A549 (cell line): ENCODE measurements at regions not wholly inside any gene's neighbourhood (a gene's known extent, or its start where the extent isn't known, plus 50 kb on each side); places are given as distances from the start of the nearest gene placed in this dataset.

ENCODE experiments used
- HDAC2 ChIP-seq: fragments of 200-600 bp; sonication (generic); IDR thresholded peaks from 2 replicates; pipeline ENCODE4 v1.6.1; 2016
- JUN ChIP-seq, 2 experiments: fragments of >200 bp; sonication (Bioruptor Twin); formaldehyde crosslinking; IDR thresholded peaks; 2 replicates in 1 of 2; 3 replicates in 1 of 2; pipeline ENCODE4 v1.6.1; 2016 to 2017
- RFX5 ChIP-seq: fragments of 450-650 bp; IDR thresholded peaks from 2 replicates; pipeline ENCODE4 v1.7.1; 2014; ENCODE audit warnings: antibody characterized with exemption, mild to moderate bottlenecking, moderate library complexity
- TF ChIP-seq, protein P1 (sequence below): IDR thresholded peaks from 2 replicates; pipeline ENCODE4 v1.6.1; 2012

DNA sequence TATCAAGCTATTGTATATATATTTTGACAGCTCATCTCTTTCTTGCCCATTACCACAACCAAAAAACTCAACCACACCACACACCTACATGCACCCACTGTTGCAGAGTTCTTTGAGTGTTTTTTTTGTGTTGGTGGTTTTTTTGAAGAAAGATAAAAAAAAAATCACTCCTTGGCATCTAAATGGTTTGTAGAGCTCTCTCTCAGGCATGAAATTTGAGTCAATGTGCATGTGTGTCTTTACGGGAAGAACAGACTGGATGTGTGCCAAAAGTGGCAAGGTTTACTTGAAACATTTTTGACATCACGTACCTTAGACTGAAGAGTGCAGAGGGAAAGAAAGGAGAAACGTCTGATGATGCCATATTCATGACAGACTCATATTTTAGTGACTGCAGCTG lies 154.2 kb downstream of the FHIP1A start:
- TF ChIP-seq HDAC2 (no peak), RFX5 (no peak), JUN (IDR thresholded peaks at IDR 0.05) (no peak)
- TF ChIP-seq, protein P1, sequence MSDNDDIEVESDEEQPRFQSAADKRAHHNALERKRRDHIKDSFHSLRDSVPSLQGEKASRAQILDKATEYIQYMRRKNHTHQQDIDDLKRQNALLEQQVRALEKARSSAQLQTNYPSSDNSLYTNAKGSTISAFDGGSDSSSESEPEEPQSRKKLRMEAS: no peak
